VCaP (cell line): ENCODE measurements at regions not wholly inside any gene's neighbourhood (a gene's known extent, or its start where the extent isn't known, plus 50 kb on each side); places are given as distances from the start of the nearest gene placed in this dataset.

Source experiments
- H3K27ac ChIP-seq: fragments of 450-650 bp; 2 replicates; pipeline ENCODE4 v1.5.1; 2017
- TF ChIP-seq, protein P1 (sequence below): fragments of 450-650 bp; conservative IDR thresholded peaks from 2 replicates; pipeline ENCODE4 v1.5.1; 2017; ENCODE audit warnings: mild to moderate bottlenecking, moderate library complexity

DNA sequence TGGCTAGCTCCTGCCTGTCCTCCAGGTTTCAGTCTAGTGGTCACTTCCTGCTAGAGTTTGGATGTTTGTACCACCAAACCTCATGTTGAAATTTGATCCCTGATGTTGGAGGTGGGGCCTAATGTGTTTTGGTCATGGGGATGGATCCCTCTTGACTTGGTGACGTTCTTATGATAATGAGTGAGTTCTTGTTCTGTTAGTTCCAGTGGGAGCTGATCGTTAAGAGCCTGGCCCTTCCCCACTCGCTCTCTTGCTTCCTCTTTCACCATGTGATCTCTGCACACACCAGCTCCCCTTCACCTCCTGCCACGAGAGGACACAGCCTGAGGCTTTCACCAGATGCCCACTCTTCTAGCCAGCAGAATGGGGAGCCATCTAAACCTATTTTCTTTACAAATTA lies 86.8 kb upstream of the SCEL start:
- no peak overlapping the region for H3K27ac ChIP-seq
- TF ChIP-seq, protein P1, sequence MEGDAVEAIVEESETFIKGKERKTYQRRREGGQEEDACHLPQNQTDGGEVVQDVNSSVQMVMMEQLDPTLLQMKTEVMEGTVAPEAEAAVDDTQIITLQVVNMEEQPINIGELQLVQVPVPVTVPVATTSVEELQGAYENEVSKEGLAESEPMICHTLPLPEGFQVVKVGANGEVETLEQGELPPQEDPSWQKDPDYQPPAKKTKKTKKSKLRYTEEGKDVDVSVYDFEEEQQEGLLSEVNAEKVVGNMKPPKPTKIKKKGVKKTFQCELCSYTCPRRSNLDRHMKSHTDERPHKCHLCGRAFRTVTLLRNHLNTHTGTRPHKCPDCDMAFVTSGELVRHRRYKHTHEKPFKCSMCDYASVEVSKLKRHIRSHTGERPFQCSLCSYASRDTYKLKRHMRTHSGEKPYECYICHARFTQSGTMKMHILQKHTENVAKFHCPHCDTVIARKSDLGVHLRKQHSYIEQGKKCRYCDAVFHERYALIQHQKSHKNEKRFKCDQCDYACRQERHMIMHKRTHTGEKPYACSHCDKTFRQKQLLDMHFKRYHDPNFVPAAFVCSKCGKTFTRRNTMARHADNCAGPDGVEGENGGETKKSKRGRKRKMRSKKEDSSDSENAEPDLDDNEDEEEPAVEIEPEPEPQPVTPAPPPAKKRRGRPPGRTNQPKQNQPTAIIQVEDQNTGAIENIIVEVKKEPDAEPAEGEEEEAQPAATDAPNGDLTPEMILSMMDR, result no peak

DNA sequence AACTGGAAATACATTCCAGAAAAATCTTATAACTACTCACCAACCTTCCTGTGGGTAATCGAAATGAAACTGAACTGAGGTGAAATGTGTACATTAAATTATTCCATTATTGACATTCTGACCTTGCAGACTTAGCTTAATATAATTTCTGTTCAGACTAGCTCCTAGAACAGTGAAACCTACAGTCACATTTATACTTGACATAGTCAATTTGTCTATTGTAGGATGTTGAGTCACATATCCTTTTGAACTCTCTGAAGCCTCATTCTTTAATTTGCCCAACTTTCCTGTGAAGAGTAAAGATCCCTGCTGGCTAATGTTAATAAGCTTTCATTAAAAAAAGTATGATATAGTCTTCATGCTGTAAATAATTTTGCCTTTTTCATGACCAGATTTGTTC lies 92.0 kb upstream of the SCEL start:
- no peak overlapping the region for H3K27ac ChIP-seq
- TF ChIP-seq, protein P1, result no peak

DNA sequence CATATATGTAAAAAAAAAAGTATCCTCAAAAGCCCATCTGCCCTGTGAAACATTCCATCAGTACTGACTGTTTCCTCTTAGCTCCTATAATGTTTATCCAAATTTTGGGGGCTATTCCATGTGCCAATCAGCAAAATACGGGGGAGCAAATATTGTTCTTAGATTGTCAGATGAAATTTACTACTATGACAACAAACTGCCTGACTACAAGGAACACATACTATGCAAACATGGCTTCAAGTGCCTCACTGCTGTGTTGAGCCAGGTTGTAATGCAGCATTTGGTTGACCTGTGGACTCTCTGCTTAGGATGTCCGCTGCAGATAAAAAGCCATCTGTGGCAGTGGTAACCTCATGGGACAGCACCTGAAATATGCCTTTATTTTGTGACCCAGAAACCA lies 98.2 kb upstream of the SCEL start:
- no peak overlapping the region for H3K27ac ChIP-seq
- TF ChIP-seq, protein P1, result no peak

DNA sequence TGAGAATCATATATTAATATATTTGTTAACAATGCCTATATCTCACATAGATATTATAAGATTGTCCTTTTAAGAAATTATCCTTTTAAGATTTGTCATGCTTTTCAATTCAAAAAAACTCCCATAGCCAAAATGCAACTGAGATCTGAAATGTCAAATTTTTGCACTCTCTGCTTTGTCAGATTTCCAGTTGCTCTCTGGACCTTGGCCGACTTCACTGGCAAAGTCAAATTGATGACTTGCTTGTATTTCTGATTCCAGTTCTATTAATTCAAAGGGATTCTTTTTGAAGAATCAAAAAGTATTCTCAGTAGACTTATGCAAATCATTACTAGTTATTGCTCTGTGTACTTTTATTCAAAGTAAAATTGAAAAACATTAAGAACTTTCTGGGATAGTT lies 101.2 kb upstream of the SCEL start:
- TF ChIP-seq, protein P1, result no peak
- H3K27ac ChIP-seq, result no peak overlapping the region

DNA sequence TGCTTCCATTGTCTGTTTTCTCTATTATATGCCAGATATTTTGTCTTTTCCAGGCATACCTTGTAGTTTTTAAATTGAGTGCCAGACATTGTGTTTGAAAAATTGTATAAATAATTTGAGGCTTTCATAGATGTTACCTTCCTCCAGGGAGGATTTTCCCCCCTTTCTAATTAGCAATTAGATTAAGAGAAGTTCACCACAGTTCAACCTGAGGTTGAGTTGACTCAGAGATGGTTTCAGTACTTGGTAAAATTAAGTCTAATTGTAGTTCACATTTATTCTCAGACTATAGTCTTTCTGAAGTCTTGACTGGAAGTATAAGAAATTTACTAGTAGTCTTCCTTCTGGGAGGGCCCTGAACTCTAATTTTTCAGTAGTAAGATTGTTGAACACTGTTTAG lies 104.1 kb upstream of the SCEL start:
- TF ChIP-seq, protein P1, result no peak
- no peak overlapping the region for H3K27ac ChIP-seq

DNA sequence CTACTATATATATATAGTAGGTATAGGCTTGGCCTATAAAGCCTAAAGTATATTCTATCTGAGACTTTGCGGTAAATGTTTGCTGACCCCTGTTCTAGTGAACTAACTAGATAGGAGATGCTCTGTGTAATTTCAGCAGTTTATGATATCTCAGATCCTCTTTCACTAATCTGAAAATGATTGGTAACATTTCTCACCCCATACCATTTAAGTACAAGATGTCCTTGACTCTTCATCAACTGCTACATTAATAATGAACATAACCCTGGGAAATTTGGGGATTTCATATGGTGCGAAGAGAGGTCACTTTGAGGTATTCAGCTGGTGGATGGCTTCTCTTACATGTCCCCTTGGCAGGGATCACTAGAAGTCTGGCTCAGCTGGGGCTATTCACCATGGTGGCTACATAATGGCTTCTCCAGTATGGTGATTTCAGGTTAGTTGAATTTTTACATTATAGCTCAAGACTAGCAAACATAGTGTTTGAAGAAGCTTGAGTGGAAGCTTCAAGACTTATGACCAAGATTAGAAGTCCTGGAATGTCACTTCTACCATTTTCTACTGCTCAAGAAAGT lies 103.6 kb upstream of the MYCBP2 start:
- H3K27ac ChIP-seq, result peak overlapping the region; percentile 59
- TF ChIP-seq, protein P1, result no peak

DNA sequence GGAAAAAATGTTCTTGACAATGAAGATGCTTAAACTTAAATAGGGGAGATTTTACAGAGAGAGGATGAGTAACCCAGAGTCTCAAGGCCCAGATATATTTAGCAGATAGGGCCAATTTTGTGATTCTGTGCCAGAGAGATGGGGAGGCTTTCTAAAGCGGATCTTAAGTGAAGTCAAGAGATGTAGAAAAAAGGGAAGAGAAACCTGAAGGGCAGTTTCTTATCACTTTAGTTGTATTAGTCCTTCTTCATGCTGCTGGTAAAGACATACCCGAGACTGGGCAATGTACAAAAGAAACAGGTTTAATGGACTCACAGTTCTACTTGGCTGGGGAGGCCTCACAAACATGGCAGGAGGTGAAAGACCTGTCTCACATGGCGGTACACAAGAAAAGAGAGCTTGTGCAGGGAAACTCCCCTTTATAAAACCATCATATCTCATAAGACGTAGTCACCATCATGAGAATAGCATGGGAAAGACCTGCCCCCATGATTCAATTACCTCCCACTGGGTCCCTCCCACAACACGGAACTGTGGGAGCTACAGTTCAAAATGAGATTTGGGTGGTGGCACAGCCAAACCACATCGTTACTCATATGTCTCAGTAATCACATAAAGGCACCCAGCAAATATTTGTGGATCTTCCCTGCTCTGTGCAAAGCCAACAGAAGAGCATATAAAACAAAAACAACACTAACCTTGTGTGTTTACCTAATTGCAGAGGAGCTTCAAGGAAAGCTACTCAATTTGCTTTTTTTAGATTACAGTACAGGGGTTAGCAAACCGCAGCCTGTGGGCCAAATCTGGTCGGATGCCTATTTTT lies 102.6 kb upstream of the MYCBP2 start:
- H3K27ac ChIP-seq, result peak overlapping the region; percentile 59
- TF ChIP-seq, protein P1, result no peak
